HG02798 (cell line): ENCODE measurements at regions not wholly inside any gene's neighbourhood (a gene's known extent, or its start where the extent isn't known, plus 50 kb on each side); places are given as distances from the start of the nearest gene placed in this dataset.

ENCODE experiments used
- ATAC-seq: cut with Tn5 transposase; IDR thresholded peaks from one replicate; pipeline ENCODE4 v1.9.1; 2021; ENCODE audit warnings: mild to moderate bottlenecking; ENCODE audit not compliant: unreplicated experiment, poor library complexity

- no peak for ATAC-seq
Observed at GRCh38 chr3:72361990-72362389, 486.3 kb downstream of the SHQ1 start.

DNA sequence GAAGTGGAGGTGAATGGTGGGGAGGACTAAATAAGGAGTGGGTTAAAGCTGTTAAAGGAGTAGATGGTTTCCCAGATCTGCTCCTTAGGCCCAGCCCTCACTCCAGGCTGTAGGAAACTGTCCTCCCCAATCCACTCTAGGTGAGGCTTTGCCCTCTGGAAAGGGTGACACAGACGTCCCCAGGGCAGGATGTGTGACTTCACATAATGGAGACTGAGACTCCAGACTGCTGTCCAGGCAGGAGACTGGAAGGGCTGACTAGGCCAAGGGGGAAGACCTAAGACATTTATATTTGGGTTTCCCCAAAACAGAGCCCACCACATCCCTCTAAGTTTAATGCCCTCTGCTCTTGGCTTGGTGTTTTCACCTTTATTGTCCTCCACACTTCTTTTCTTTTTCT, 488.5 kb downstream of the SHQ1 start:
- ATAC-seq = no peak

DNA sequence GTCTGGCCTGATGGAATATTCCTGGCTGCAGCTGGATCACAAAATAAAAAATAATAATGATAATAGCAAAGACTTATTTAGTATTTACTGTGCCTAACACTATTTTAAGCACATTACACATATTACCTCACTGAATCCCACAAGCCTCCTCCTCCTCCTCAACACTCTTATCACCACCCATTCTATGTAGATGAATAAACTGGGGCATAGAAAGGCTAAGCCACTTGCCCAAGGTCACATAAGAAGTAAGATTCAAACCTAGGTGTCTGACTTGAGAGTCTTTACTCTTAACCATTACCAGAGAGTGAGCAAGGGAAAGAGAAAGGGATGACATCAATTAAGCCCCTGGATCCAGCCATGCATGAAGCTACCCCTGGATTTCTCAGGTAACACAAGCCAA, 493.1 kb downstream of the SHQ1 start:
- no peak for ATAC-seq

DNA sequence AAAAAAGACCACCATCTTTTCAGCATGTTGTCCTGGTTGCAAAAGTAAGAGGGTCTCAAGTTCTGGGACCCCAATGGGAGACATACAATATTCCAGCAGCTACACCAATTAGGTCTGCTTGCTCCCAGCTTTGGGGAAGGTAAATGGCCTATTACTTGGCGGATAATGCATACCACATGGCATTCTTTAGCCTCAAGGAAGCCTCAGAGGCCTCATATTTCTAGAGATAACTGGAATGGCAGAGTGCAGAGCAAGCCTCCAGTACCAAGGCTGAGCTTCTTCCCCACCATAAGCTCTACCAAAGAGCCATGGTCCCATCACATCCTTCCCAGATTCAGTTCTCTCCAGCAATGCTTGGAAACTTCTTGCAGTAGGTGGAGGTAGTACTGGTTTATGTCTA, 493.8 kb downstream of the SHQ1 start:
- ATAC-seq = no peak

DNA sequence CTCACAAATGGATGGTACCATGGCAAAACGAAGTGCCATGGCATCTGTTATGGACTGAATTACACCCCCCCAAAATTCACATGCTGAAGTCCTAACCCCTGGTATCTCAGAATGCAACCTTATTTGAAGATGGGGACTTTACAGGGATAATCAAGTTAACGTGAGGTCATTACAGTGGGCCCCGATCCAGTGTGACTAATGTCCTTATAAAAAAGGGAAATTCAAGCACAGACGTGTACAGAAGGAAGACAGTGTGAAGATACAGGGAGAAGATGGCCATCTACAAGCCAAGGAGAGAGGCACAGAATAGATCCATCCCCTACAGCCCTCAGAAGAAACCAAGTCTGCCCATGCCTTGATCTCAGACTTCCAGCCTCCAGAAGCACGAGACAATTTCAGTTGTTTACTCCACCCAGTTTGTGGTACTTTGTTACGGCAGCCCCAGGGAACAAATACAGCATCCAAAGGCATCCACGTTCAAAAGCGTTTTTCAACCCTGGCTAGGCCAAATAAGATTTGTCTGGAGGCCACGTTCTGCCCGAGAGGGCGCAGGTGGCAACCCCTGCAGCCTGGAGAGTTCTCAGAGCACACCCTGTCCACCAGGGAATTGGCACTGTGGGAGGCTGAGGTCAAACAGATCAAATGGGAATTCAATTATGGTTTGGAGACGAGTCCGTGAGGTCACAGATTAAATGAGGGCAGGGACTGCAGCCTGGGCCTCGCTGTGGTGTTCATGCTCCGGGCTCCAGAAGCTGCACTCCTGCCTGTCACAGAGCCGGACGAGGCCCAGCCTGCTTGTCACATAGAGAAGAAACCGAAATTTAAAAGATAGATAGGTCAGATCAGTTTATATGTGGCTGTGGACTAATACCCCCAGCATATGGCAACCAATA, 494.8 kb downstream of the SHQ1 start:
- no peak for ATAC-seq

GRCh38 chr3:72352176-72352575, 496.1 kb downstream of the SHQ1 start:
- no peak for ATAC-seq

- no peak for ATAC-seq
Observed at GRCh38 chr3:72351536-72351935, 496.7 kb downstream of the SHQ1 start.

DNA sequence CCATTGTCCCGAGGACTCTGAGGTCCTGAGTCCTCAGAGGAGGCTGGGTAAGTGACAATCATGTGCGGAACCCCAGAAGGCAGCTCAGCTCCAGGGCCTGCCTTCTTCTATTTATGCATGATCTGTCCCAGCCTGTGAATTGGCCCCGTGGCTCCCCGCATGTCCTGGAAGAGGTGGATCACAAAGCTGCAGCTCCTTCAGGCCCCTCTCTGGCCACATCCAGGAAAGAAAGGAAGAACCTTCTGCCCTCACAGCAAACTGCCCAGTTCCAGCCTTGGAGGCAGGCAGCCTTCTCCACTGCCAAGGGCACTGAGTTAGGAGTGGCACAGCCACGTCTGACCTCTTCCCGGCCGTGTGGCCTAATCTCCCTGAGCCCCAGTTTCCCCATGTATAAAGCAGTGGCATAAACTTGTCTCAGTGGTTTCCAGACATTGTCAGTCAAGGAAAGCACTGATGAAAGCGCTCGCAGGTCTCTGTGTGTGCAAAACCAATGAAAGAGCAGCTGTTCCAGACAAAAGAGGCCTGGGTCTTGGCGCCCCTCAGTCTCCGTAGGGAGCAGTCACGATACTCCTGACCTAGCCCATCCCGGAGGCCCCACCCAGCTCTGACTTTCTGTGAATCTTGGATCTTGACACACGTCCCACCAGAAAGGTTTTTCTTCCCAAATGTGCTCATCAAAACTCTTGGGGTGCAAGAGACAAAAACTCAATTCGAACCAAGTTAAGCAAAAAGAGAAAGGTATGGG, 497.3 kb downstream of the SHQ1 start:
- ATAC-seq = no peak

DNA sequence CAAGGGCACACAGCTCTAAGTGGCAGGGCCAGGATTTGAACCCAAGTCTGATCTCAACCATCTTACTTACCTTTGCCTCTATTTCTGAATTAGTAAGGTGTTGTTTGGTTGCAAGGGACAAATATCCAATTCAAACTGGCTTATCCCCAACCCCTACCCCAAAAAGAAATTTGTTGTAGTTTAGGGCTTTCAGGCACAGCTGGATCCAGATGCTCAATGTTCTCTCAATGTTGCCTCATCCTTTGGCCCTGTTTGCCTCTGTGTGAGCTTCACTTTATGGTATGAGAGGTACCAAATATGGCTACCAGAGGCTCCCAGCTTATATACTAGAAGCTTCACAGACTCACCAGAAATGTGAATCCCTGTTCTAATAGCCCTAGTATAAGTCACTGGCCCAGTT, 499.9 kb downstream of the SHQ1 start:
- ATAC-seq = no peak

DNA sequence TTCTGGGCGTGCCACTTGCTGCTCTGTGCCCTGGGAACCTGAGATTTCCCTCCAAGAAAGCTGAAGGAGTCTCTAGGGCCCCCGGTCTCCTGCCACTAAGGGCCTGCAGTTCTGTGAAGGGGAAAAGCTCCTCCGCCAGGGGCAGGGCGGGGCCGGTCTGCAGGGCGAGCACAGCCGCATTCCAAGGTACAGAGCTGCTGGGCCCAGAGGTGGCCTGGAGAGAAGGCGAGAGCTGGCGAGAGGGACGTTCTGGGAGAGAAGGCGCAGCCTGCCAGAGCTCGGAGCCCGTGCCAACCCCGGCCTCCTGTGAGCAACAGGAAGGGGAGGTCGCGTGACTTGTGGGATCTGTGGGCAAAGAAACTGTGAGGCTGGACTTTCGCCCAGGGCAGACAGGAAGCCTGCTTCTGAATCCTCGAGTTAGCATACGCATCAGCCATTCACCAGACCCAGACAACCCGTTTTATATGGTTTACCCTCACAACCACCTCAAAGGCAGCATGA, 500.4 kb downstream of the SHQ1 start:
- ATAC-seq = peak; percentile 59

GRCh38 chr3:72346526-72346926, 501.7 kb downstream of the SHQ1 start:
- ATAC-seq = no peak

- no peak for ATAC-seq
Observed at GRCh38 chr3:72345980-72346379, 502.3 kb downstream of the SHQ1 start.

- ATAC-seq = no peak
Observed at GRCh38 chr3:72345237-72345878, 502.9 kb downstream of the SHQ1 start.

- no peak for ATAC-seq
Observed at GRCh38 chr3:72344647-72345046, 503.6 kb downstream of the SHQ1 start.

GRCh38 chr3:72344236-72344635, 504.0 kb downstream of the SHQ1 start:
- ATAC-seq = no peak

DNA sequence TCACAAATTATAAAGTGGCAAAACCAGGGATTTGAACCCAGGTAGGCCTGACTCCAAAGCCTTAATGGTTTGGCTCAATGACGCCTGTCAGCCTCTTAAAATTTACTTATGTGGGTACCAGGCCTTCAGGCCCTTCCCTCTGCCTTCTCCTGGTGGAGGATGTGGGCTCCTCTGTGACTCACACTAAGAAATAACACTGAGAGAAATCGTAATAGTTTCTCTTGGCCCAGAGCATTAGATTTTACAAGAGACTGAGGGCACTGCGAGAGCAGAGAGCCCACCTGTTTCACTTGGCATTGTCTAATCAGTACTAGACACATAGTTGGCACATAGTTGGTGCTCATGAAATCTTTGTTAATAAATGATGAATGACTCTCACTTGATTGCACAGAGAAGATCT, 505.2 kb downstream of the SHQ1 start:
- no peak for ATAC-seq

GRCh38 chr3:72342450-72342849, 505.8 kb downstream of the SHQ1 start:
- no peak for ATAC-seq

DNA sequence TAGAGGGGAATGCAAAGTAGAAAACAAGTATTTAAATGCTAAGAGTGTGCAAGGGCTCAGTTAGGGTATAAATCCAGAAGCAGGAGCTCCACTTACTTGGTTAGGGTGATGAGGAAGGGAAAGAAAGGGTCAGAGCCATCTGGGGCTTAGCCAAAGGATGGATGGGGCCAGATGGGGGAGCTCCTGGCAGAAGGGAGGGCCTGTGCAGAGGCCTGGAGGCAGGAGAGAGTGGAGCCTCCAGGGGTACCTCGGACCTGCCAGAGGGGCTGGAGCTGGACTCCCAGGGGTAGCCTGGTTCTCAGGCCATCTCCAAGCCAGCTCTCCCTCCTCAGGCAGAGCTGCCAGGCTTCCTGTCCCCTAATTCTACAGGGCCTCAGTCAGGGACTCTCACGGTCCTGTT, 506.3 kb downstream of the SHQ1 start:
- no peak for ATAC-seq

GRCh38 chr3:72341380-72341770, 506.9 kb downstream of the SHQ1 start:
- ATAC-seq = no peak

- peak; percentile 33 for ATAC-seq
Observed at GRCh38 chr3:72340476-72341379, 507.5 kb downstream of the SHQ1 start.
